GM20000 (cell line): ENCODE measurements at regions not wholly inside any gene's neighbourhood (a gene's known extent, or its start where the extent isn't known, plus 50 kb on each side); places are given as distances from the start of the nearest gene placed in this dataset.
"Not testable (repeated sequence)": the region's sequence is repeated elsewhere in the genome, so short reads cannot be mapped to it uniquely, and the experiment has no call there.

Experiments used
- DNase-seq: peaks from one replicate; pipeline ENCODE4 v3.0.0; 2012; ENCODE audit warnings: low spot score
- TF ChIP-seq, protein P1 (sequence below): IDR thresholded peaks from 2 replicates; pipeline ENCODE4 v1.5.1; 2012; ENCODE audit warnings: mild to moderate bottlenecking, control low read depth; ENCODE audit errors: extremely low read depth, missing control alignments

DNA sequence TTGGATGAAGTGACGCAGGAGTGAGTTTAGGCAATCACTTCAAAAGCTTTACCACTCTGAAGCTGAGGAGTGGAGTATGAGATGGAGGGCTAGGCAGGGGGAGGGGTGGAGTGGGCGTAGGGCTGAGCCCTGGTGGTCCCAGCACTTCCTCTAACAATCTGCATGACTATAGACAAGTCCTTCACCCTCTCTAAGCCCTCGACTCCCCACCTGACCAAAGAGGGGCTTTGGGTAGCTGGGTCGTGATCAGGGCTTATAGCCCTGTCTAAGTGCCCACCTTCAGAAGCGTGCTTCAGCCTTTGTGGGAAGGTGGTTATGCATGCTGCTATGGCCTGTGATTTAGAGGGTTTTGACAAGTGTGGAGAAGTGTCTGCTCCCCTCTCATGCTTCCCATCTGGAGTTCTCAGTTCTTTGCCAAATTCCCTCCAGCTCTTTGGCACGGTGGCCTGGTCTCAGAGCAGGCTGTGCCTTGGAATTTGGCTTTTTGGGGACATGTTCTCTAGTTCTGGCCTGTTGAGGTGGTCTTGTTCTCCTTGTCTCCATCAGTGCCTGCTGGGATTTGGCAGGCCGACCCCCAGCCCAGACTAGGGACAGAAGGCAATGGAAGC, 53.0 kb downstream of the ACTBL2 start:
- TF ChIP-seq, protein P1, sequence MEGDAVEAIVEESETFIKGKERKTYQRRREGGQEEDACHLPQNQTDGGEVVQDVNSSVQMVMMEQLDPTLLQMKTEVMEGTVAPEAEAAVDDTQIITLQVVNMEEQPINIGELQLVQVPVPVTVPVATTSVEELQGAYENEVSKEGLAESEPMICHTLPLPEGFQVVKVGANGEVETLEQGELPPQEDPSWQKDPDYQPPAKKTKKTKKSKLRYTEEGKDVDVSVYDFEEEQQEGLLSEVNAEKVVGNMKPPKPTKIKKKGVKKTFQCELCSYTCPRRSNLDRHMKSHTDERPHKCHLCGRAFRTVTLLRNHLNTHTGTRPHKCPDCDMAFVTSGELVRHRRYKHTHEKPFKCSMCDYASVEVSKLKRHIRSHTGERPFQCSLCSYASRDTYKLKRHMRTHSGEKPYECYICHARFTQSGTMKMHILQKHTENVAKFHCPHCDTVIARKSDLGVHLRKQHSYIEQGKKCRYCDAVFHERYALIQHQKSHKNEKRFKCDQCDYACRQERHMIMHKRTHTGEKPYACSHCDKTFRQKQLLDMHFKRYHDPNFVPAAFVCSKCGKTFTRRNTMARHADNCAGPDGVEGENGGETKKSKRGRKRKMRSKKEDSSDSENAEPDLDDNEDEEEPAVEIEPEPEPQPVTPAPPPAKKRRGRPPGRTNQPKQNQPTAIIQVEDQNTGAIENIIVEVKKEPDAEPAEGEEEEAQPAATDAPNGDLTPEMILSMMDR = no peak

DNA sequence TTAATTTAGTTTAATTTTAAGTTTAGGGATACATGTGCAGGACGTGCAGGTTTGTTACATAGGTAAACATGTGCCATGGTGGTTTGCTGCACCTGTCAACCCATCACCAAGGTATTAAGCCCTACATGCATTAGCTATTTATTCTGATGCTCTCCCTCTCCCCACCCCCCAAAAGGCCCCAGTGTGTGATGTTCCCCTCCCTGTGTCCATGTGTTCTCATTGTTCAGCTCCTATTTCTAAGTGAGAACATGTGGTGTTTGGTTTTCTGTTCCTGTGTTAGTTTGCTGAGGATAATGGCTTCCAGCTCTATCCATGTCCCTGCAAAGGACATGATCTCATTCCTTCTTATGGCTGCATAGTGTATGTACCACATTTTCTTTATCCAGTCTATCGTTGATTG, 53.6 kb downstream of the ACTBL2 start:
- DNase-seq = not testable (repeated sequence)

More for the DNA sequence above, 53.0 kb downstream of the ACTBL2 start:
- no peak for DNase-seq

DNA sequence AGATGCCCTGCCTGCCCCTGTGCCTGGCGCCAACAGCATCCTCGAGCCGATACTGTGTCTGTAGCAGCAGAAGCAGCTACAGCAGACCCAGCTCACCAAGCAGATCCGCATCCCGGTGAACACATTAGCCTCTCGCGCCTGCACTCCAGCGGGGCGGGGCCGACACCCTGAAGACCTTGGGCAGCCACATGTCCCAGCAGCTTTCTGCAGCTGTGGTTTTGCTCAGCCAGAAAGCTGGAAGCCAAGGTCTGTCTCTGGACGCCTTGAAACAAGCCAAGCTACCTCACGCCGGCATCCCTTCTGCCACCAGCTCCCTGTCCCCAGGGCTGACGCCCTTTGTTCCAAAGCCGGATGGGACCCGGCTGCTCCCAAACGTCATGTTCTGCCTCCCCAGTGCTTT, 59.6 kb downstream of the ACTBL2 start:
- DNase-seq = no peak
- TF ChIP-seq, protein P1 = no peak

DNA sequence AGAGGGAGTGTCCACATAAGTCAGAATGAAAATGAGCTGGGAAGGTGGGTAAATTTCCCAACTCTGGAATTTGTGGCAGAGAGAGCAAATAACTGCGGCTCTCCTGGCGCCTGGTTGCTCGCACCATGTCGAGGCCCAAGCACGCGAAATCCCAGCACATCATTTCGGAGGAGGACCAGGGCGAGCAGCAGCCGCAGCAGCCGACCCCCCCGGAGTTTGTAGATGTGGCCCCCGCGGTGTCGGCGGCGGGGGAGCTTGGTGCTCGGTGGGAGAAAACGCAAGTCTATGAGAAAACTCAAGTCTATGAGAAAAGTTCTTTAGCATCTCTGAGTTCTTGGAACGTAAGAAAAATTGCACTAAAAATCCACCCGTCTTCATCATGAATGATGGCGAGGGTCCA, 60.3 kb downstream of the ACTBL2 start:
- TF ChIP-seq, protein P1 = no peak
- DNase-seq = no peak

DNA sequence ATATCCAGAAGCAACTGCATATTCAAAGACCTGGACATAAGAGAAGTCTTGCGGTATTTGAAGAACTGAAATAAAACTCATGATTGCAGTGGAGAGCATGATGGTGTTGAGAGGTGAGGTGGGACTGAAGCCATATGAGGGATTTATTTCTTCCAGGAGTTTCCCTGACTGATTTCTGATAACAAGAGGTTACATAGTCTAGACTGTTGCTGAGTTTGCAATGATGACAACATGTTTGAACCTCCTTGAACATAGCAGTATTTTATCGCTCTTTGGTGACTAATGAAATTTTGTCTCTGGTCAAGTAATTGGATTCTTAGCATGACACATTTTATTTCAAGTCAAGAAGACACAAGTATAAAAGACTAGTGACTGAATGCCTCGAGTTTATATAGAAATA, 61.8 kb downstream of the ACTBL2 start:
- TF ChIP-seq, protein P1 = no peak
- DNase-seq = no peak

DNA sequence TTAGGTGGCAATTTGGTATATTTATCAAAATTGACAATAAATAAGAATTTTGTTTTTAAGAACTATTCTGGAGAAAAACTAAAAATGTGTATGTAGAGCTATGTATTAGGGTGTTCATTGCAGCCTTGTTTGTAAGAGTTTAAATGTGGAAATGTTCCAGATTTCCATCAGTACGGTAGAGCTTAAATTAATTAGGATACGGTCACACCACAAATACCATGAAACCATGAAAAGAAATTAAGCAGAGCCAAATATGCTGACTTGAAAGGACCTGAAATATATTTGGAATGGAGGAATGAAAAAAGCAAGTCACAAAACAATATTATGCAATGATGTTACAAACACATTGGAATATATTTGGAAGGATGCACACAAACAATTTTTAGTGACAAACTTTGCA, 64.6 kb downstream of the ACTBL2 start:
- TF ChIP-seq, protein P1 = no peak
- no peak for DNase-seq

DNA sequence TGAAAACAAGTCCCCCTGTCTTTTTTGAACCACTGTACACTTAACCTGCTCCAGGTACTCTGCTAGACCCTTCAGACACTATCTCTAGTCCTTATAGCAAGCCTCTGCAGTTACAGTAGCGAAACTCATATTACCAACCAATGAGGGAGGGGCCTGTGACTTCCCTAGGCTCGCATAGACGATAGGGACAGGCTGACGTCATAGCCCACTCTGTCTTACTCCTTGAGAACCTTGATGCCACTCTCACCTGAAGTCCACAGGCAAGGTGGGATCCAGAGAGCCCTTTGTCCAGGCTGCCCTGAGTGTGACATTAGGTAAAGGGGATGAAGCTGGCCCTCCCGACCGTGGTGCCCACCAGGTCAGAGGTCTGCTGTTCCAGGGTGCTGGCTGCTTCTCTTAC, 65.3 kb downstream of the ACTBL2 start:
- no peak for DNase-seq

More for the DNA sequence above, 65.3 kb downstream of the ACTBL2 start:
- TF ChIP-seq, protein P1 = no peak
